H1 (cell line): ENCODE measurements at regions not wholly inside any gene's neighbourhood (a gene's known extent, or its start where the extent isn't known, plus 50 kb on each side); places are given as distances from the start of the nearest gene placed in this dataset.

ENCODE experiments used
- CTCF ChIA-PET: fragments of 300-600 bp; sonication (Branson Sonifier 250); formaldehyde crosslinking; loops from one replicate; lab custom pipeline; 2021; ENCODE audit not compliant: partially characterized antibody; lab: Charles Lee
- POLR2A ChIA-PET: fragments of 300-600 bp; sonication (Branson Sonifier 250); formaldehyde crosslinking; loops from one replicate; lab custom pipeline; 2021; ENCODE audit warnings: inconsistent platforms; ENCODE audit not compliant: partially characterized antibody; lab: Charles Lee
- DNase-seq, 2 experiments: peaks; one replicate each; pipeline versions ENCODE4 v3.0.0 to v3.0.0-alpha.2; 2010 to 2022; ENCODE audit warnings: low spot score in 2 of 2, low read depth in 1 of 2, mixed read lengths in 1 of 2
- FAIRE-seq: peaks from 2 replicates; lab custom pipeline; 2011; peaks lifted over from hg19 to GRCh38; lab: Jason Lieb, UNC
- H2AFZ ChIP-seq: 2 replicates; pipeline ENCODE4 v1.8.1; 2012; ENCODE audit warnings: low read length, inconsistent platforms
- H2AK5ac ChIP-seq: 2 replicates; pipeline ENCODE4 v1.6.1; 2013; ENCODE audit warnings: low read depth, low read length
- H2BK120ac ChIP-seq: replicated peaks from 2 replicates; pipeline ENCODE3; 2013; ENCODE audit warnings: low read depth, low read length, inconsistent platforms
- H2BK12ac ChIP-seq: 2 replicates; pipeline ENCODE4 v1.6.1; 2013; ENCODE audit warnings: low read depth, low read length
- H2BK15ac ChIP-seq: 2 replicates; pipeline ENCODE4 v1.6.1; 2013; ENCODE audit warnings: low read length
- H2BK20ac ChIP-seq: 2 replicates; pipeline ENCODE4 v1.6.1; 2013; ENCODE audit warnings: low read length
- H2BK5ac ChIP-seq: 2 replicates; pipeline ENCODE4 v1.6.1; 2013; ENCODE audit warnings: low read depth, low read length
- H3K14ac ChIP-seq: 2 replicates; pipeline ENCODE4 v1.6.1; 2013; ENCODE audit warnings: inconsistent platforms; ENCODE audit not compliant: insufficient read length
- H3K18ac ChIP-seq: 2 replicates; pipeline ENCODE4 v1.6.1; 2013; ENCODE audit warnings: low read length; ENCODE audit errors: extremely low read depth
- H3K23ac ChIP-seq: 2 replicates; pipeline ENCODE4 v1.6.1; 2013; ENCODE audit warnings: inconsistent platforms; ENCODE audit not compliant: insufficient read length
- H3K23me2 ChIP-seq: 2 replicates; pipeline ENCODE4 v1.6.1; 2013; ENCODE audit warnings: low read depth, low read length
- H3K27ac ChIP-seq: 2 replicates; pipeline ENCODE4 v1.6.1; 2011; ENCODE audit warnings: low read depth, low read length, inconsistent platforms
- H3K27me3 ChIP-seq, 4 experiments: replicated peaks in 1 of 4; 1 replicate in 1 of 4; 2 replicates in 3 of 4; pipeline versions ENCODE4 v1.6.1 to v1.8.1; 2011 to 2013; ENCODE audit warnings: low read length in 3 of 4, mild to moderate bottlenecking in 3 of 4, inconsistent platforms in 2 of 4, mixed read lengths in 2 of 4, moderate library complexity in 1 of 4; ENCODE audit not compliant: control insufficient read depth in 3 of 4, insufficient read depth in 3 of 4; ENCODE audit errors: extremely low read depth in 1 of 4
- H3K36me3 ChIP-seq, 4 experiments: 2 replicates each; pipeline versions ENCODE4 v1.6.1 to v1.8.1; 2011 to 2013; ENCODE audit warnings: mild to moderate bottlenecking in 4 of 4, low read length in 3 of 4, moderate library complexity in 2 of 4, control low read depth in 1 of 4, inconsistent platforms in 1 of 4; ENCODE audit not compliant: insufficient read depth in 4 of 4, control insufficient read depth in 2 of 4
- H3K4ac ChIP-seq: replicated peaks from 2 replicates; pipeline ENCODE3; 2013; ENCODE audit warnings: low read length, low read depth, mixed read lengths, inconsistent platforms; ENCODE audit not compliant: insufficient read length
- H3K4me1 ChIP-seq, 4 experiments: replicated peaks in 1 of 4; 1 replicate in 1 of 4; 2 replicates in 3 of 4; pipeline versions ENCODE4 v1.6.1 to v1.8.1; 2011 to 2013; ENCODE audit warnings: low read length in 3 of 4, inconsistent platforms in 2 of 4, mixed read lengths in 1 of 4; ENCODE audit not compliant: insufficient read depth in 4 of 4, control insufficient read depth in 3 of 4
- H3K4me2 ChIP-seq, 2 experiments: 2 replicates each; pipeline versions ENCODE4 v1.6.1 to v1.8.1; 2011 to 2013; ENCODE audit warnings: low read depth in 2 of 2, low read length in 2 of 2, control low read depth in 1 of 2, inconsistent platforms in 1 of 2, mild to moderate bottlenecking in 1 of 2; ENCODE audit not compliant: insufficient read depth in 1 of 2
- H3K4me3 ChIP-seq, 4 experiments: fragments of 200-600, 300-600 bp in 1 of 4; sonication (generic), shearing (Covaris generic), sonication (Bioruptor Twin) in 1 of 4; 2 replicates each; pipeline versions ENCODE4 v1.5.1 to v1.8.1; 2011 to 2016; ENCODE audit warnings: low read length in 4 of 4, low read depth in 3 of 4, control low read depth in 2 of 4, inconsistent platforms in 2 of 4, mild to moderate bottlenecking in 2 of 4, mixed read lengths in 1 of 4, moderate library complexity in 1 of 4; ENCODE audit not compliant: insufficient read depth in 2 of 4; ENCODE audit errors: extremely low read depth in 1 of 4
- H3K56ac ChIP-seq: replicated peaks from 2 replicates; pipeline ENCODE3; 2013; ENCODE audit warnings: low read depth, mild to moderate bottlenecking, mixed read lengths, low read length, inconsistent platforms; ENCODE audit not compliant: insufficient read length
- H3K79me1 ChIP-seq: 2 replicates; pipeline ENCODE4 v1.6.1; 2013; ENCODE audit warnings: low read depth, low read length, control low read depth
- H3K79me2 ChIP-seq, 2 experiments: 2 replicates each; pipeline versions ENCODE4 v1.6.1 to v1.8.1; 2012 to 2013; ENCODE audit warnings: low read length in 2 of 2, mild to moderate bottlenecking in 2 of 2, inconsistent platforms in 1 of 2; ENCODE audit not compliant: insufficient read depth in 2 of 2, control insufficient read depth in 1 of 2
- H3K9ac ChIP-seq, 4 experiments: replicated peaks in 1 of 4; 1 replicate in 1 of 4; 2 replicates in 3 of 4; pipeline versions ENCODE4 v1.6.1 to v1.8.1; 2011 to 2013; ENCODE audit warnings: low read depth in 3 of 4, low read length in 3 of 4, control low read depth in 2 of 4, mild to moderate bottlenecking in 2 of 4, moderate library complexity in 2 of 4, inconsistent platforms in 1 of 4; ENCODE audit errors: extremely low read depth in 1 of 4
- H3K9me3 ChIP-seq, 2 experiments: 2 replicates each; pipeline versions ENCODE4 v1.6.1 to v1.8.1; 2012 to 2013; ENCODE audit warnings: mild to moderate bottlenecking in 2 of 2, moderate library complexity in 2 of 2, control low read depth in 1 of 2, inconsistent platforms in 1 of 2, low read depth in 1 of 2, low read length in 1 of 2, mixed read lengths in 1 of 2; ENCODE audit not compliant: insufficient read depth in 2 of 2
- H4K20me1 ChIP-seq, 2 experiments: replicated peaks in 1 of 2; 2 replicates each; pipeline versions ENCODE3 to v1.8.1; 2011 to 2013; ENCODE audit warnings: inconsistent platforms in 2 of 2, low read length in 2 of 2, mild to moderate bottlenecking in 1 of 2; ENCODE audit not compliant: insufficient read depth in 2 of 2, control insufficient read depth in 1 of 2
- H4K5ac ChIP-seq: 2 replicates; pipeline ENCODE4 v1.6.1; 2013; ENCODE audit warnings: low read length, low read depth, mixed read lengths, inconsistent platforms; ENCODE audit not compliant: insufficient read length
- H4K8ac ChIP-seq: 2 replicates; pipeline ENCODE4 v1.8.0; 2013; ENCODE audit warnings: mild to moderate bottlenecking, moderate library complexity, low read length, inconsistent platforms; ENCODE audit not compliant: insufficient read depth; ENCODE audit errors: extremely low read depth
- H4K91ac ChIP-seq: replicated peaks from 2 replicates; pipeline ENCODE3; 2013; ENCODE audit warnings: low read length, mixed read lengths, inconsistent platforms; ENCODE audit not compliant: insufficient read length
- PHF8 ChIP-seq: fragments of 200-600 bp; sonication (generic); conservative IDR thresholded peaks from 2 replicates; pipeline ENCODE4 v1.7.1; 2012; ENCODE audit warnings: low read depth, mild to moderate bottlenecking, inconsistent platforms, low read length, moderate library complexity
- ZNF274 ChIP-seq: IDR thresholded peaks from 2 replicates; pipeline ENCODE4 v1.7.0; 2012; ENCODE audit warnings: low read length, borderline replicate concordance; ENCODE audit errors: extremely low read depth

GRCh38 chr1:34657266-34657665, 97.6 kb upstream of the GJB5 start:
- Histone ChIP-seq H2BK15ac (no peak overlapping the region), H2BK120ac (no peak overlapping the region), H3K23me2 (no peaks in the 10 kb centered on the region), H3K36me3 (no peaks in the 10 kb centered on the region), H2BK20ac (0 out of 2 replicates have a peak overlapping the region, but pooled peaks have one; percentile 73), H3K4me2 (peak overlapping the region in 1 of 2 experiments; percentile 56; a peak in 2 of 4 replicates), H3K9me3 (no peaks in the 10 kb centered on the region), H4K8ac (0 out of 2 replicates have a peak overlapping the region, but pooled peaks have one; percentile 9), H2AFZ (no peak overlapping the region), H3K18ac (0 out of 2 replicates have a peak overlapping the region, but pooled peaks have one; percentile 38), H4K91ac (no peak overlapping the region), H4K20me1 (no peaks in the 10 kb centered on the region), H3K4me1 (peaks cover 6 to 28% (median 20%) of the 10 kb centered on the region in 4 experiments), H2BK5ac (no peak overlapping the region), H3K27ac (no peak overlapping the region), H3K27me3 (no peaks in the 10 kb centered on the region), H3K4me3 (no peak overlapping the region), H2AK5ac (no peak overlapping the region), H3K56ac (no peak overlapping the region), H3K9ac (no peak overlapping the region), H3K4ac (no peak overlapping the region), H4K5ac (no peak overlapping the region), H3K79me2 (no peaks in the 10 kb centered on the region), H2BK12ac (no peak overlapping the region), H3K14ac (no peak overlapping the region), H3K79me1 (no peaks in the 10 kb centered on the region), H3K23ac (no peak overlapping the region)
- TF ChIP-seq ZNF274 (no peak), PHF8 (no peak)
- CTCF ChIA-PET, result interaction anchor here (0.8 to 1.7 kb wide), 5 partner anchors 12 to 125 kb away, joined by 3 to 4 read pairs (median 3); no protein-coding TSS in a partner anchor
- POLR2A ChIA-PET, result no interaction called here
- FAIRE-seq (no peak), DNase-seq (no peak)
